HG02571 (cell line): ENCODE measurements at regions not wholly inside any gene's neighbourhood (a gene's known extent, or its start where the extent isn't known, plus 50 kb on each side); places are given as distances from the start of the nearest gene placed in this dataset.

ENCODE experiments used
- ATAC-seq: cut with Tn5 transposase; IDR thresholded peaks from one replicate; pipeline ENCODE4 v1.9.1; 2021; ENCODE audit warnings: mild to moderate bottlenecking, moderate library complexity; ENCODE audit not compliant: unreplicated experiment

GRCh38 chr22:47286590-47286989 lies 524.1 kb downstream of the TBC1D22A start:
- no peak for ATAC-seq

DNA sequence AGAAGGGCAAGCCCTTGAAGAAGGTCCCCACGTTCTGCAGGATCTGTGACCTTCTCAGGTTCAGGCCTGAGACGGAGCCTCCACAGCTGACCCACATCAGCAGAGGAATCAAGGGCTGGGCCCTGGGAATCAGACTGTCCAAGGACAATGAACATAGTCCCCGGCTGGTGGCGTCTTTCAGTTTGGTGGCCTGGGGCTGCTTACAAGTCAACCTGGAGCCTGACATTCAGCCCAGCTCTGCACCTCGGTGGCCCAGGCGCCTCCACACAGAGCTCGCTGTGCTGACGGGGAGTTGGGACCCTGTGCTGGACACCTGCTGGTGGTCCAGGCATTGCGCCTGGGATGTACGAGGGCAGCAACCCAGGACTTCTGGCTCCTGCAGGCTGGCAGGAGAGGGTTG lies 523.5 kb downstream of the TBC1D22A start:
- no peak for ATAC-seq

DNA sequence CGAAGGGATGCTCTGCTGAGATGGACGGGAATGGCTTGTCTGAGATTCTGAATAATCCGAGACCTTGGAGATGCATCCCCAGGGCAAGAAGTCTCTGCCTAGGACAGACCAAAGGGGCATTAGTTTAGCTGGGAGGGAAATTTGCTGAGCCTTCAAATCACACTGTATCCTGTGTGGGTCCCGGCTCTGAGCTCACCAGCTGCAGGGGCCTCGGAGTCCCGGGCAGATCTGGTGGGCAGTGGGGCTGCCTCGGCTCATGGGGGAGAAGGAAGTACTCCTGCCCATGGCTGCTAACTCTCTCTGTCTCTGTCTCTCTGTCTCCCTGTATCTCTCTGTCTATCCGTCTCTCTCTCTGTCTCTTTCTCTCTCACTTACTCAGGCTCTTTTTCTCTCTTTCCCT lies 522.4 kb downstream of the TBC1D22A start:
- ATAC-seq = no peak

DNA sequence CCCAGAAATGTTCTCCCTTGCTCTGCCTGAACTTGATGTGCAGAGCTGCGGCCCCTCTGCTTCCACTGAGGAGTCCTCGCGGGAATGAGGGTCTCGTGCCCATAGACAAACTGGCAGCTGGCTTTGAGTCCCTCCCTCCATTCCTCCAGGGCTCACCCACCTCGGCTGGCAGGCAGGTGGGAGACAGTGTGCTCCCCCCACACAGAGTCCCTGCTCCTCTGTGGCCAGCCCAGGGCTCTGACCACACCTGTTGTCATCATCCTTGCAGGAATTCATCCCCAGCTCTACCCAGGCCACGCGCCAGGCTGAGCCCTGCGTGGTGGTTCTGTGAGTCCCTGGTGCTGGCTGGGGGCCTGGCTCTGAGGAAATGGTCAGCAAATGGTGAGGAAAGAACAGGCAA lies 521.9 kb downstream of the TBC1D22A start:
- no peak for ATAC-seq

- no peak for ATAC-seq
Observed at GRCh38 chr22:47283616-47284270, 521.3 kb downstream of the TBC1D22A start.

DNA sequence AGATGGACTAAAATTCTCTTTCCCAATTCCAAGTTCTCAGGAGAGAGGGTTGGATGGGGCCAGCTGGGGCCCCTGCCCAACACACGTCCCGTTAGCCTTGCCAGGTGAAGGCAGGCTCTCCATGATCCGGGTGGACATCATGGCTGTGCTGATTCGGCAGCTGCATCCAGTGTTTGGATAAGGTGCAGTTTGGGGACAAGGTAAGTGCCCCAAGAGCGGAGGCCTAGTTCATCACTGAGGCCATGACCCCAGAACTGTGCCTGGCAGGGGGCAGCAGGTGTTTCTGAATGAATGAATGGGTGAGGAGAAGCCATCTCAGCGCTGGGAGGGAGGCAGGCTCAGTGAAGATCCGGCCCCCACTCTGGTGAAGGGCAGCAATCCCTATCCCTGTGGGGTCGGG lies 520.4 kb downstream of the TBC1D22A start:
- ATAC-seq = no peak

DNA sequence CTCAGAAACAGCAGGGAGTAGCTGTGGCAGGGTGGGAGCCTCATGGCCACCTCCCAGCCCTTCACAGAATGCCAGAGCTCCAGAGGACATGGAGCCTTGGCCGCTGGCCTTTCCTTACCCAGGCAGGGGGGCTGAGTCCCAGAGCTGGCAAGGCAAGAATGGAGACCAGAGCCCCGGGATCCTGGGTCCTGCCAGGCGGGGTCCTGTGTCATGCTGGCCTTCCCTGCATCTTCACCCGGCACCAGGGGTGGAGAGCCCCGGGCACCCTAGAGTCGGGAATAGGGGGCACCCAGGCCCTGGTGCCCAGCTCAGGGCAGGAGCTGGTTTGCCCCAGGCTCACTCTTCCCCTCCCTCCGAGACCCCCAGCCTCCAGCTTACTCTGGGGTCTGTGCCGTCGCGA lies 519.9 kb downstream of the TBC1D22A start:
- ATAC-seq = no peak

GRCh38 chr22:47281126-47282106 lies 519.0 kb downstream of the TBC1D22A start:
- no peak for ATAC-seq

- ATAC-seq = no peak
Observed at GRCh38 chr22:47280301-47280700, 517.9 kb downstream of the TBC1D22A start.

DNA sequence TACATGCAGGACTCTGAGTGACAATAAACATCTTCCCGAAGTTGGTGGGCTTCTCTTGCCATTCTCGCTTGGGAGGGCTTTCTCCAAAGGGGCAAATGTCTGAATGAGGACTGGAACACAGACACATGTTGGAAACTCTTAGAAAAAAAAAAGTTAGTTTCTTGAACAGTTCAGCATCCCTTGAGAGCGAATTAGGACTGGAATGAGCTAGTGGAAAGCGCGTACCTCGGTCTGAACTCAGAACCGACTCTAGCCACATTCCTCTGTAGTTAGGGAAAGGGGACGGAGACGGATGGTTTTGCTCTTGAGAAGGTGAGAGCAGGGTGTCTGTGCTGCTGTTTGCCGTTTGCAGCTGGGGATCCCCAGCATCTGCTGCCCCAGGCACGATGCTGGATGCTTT lies 517.3 kb downstream of the TBC1D22A start:
- ATAC-seq = no peak

DNA sequence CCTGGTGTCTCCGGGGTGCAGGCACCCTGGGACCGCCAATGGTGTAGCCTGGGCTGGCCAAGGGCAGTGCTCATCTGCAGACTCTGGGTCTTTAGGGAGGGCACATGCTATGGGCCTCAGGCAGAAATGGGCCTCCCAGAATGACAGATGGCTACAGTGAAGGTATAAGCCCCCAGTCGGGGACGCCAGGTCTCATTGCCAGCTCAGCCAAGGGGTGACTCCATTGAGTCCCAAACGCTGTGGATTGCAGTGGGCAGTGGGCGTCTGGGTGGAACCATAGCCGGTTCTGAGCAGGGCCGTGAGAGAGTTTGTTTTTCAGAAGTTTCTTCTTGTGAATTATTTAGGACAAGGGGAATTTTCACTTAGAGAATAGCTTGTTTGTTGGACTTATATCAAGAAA lies 516.9 kb downstream of the TBC1D22A start:
- no peak for ATAC-seq

- no peak for ATAC-seq
Observed at GRCh38 chr22:47278655-47279054, 516.2 kb downstream of the TBC1D22A start.

DNA sequence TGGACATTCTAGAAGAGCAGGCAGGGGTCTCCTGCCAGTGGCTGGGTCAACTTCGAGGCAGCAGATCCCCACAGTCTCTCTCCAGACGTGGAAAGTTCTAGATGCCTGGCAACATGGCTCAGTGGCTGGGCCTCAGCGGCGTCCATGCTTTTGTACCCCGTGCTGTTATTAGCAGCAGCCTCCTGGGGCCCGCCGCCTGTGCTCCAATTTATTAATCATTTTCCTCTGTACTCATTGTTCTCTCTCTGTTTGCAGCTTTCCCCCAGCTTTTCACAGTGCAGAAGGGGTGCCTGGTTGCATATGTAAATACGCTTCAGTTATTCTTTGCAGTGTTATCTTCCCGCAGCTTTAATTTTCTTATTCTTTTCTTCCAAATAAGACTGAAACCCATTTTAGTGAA lies 515.1 kb downstream of the TBC1D22A start:
- no peak for ATAC-seq

DNA sequence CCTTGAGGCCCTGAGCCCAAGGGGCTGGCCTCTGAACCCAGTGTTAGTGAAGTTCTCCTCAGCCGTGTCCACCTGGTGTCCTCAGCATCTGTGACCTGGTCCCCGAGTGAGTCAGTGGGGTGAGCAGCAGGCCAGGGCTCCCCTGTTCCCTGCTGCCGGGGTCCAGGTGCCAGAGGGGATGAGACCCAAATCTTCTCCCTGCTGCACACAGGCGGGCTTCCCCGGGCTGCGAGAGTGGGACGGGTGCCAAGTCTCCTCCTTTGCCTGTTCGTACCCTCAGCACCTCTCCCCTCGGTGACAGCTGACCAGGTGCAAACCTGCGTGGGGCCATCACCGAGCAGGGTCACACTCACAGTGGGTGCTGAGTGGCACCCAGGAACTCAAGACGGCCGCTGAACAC lies 514.5 kb downstream of the TBC1D22A start:
- ATAC-seq = no peak

GRCh38 chr22:47276450-47276820 lies 514.0 kb downstream of the TBC1D22A start:
- no peak for ATAC-seq

- ATAC-seq = no peak
Observed at GRCh38 chr22:47275605-47276449, 513.4 kb downstream of the TBC1D22A start.

- ATAC-seq = no peak
Observed at GRCh38 chr22:47274196-47274595, 511.7 kb downstream of the TBC1D22A start.

DNA sequence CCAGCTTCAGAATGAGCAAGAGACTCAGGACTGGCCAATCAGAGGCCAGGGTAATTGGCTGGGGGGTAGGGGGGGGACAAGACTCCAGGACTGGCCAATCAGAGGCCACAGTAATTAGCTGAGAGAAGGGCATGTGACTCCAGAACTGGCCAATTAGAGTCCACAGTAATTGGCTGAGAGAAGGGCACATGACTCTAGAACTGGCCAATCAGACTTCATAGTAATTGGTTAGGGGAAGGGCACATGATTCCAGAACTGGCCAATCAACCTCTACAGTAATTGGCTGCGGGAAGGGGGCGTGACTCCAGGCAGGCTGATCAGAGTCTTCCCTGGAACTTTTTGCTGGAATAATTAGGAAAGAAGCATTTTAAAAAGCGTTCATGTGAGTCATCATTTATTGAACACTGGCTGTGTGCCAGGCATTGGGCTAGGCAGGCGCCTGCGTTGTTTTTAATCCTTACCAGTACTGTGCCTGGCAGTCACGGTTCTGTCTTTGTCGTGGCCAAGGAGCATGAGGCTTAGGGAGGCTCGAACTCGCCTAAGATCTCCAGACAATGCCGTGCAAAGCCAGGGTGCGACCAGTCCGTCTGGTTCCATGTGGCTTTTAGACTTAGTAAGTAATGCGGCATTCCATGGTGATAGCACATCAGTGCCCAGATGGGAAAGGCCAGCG lies 508.1 kb downstream of the TBC1D22A start:
- no peak for ATAC-seq

DNA sequence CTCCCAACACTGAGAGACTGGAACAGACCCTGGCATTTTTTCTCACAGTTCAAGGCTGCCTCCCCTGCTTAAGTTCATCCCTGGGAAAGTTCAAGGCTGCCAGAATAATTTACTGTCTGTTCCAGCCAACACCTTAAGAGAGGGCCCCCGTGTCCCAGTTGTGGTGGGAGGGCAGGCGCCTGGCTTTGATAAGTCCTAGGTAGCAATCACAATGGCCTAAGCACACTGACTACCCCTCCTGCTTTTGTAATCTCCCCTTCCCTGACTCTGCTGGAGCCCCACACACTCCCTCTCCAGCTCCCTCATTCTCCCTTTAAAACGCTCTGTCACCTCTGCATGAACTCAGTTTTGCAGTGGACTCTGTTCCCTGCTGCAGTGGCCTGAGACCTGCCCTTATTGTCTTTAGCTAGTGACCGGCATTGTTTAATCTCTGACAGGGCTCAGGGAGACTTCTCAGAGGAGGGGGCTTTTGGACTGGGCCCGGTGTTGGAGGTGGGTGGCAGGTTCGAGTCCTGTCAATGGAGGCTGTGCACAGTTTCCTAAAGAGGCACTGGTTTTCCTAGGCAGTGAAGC lies 507.2 kb downstream of the TBC1D22A start:
- ATAC-seq = no peak

- no peak for ATAC-seq
Observed at GRCh38 chr22:47267513-47268282, 505.2 kb downstream of the TBC1D22A start.
